ENCODE measurements at regions not wholly inside any gene's neighbourhood (a gene's known extent, or its start where the extent isn't known, plus 50 kb on each side); places are given as distances from the start of the nearest gene placed in this dataset.

DNA sequence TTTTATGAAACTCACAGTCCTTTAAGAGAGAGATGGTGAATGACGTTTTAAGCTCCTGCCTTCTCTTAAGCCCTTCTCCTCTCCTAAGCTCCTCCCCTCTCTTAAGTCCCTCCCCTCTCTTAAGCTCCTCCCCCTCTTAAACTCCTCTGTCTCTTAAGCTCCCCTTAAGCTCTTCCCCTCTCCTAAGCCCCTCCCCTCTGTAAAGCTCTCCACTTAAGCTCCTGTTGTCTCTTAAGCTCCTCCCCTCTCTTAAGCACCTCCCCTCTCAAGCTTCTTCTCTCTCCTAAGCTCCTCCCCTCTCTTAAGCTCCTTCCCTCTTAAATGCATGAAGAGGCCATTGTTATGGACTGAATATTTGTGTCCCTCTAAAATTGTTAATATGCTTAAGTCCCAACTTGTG lies 1180.6 kb upstream of the AUTS2 start:
- TF ChIP-seq, protein P1, sequence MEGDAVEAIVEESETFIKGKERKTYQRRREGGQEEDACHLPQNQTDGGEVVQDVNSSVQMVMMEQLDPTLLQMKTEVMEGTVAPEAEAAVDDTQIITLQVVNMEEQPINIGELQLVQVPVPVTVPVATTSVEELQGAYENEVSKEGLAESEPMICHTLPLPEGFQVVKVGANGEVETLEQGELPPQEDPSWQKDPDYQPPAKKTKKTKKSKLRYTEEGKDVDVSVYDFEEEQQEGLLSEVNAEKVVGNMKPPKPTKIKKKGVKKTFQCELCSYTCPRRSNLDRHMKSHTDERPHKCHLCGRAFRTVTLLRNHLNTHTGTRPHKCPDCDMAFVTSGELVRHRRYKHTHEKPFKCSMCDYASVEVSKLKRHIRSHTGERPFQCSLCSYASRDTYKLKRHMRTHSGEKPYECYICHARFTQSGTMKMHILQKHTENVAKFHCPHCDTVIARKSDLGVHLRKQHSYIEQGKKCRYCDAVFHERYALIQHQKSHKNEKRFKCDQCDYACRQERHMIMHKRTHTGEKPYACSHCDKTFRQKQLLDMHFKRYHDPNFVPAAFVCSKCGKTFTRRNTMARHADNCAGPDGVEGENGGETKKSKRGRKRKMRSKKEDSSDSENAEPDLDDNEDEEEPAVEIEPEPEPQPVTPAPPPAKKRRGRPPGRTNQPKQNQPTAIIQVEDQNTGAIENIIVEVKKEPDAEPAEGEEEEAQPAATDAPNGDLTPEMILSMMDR (IDR thresholded peaks at IDR 0.05; ENCODE audit: low read depth, low read length, poor library complexity, severe bottlenecking) = no peak
- TF ChIP-seq EZH2phosphoT487 (IDR thresholded peaks at IDR 0.05; ENCODE audit: borderline replicate concordance, low read length) = no peak

Data from DOHH2 (cell line).